Caki2 (cell line): ENCODE measurements at regions not wholly inside any gene's neighbourhood (a gene's known extent, or its start where the extent isn't known, plus 50 kb on each side); places are given as distances from the start of the nearest gene placed in this dataset.
"Not testable (repeated sequence)": the region's sequence is repeated elsewhere in the genome, so short reads cannot be mapped to it uniquely, and the experiment has no call there.

ENCODE experiments used
- DNase-seq: peaks from one replicate; pipeline ENCODE4 v3.0.0-alpha.2; 2015; ENCODE audit warnings: low read depth
- in situ Hi-C: cut with HindIII; loops from 2 replicates; pipeline ENCODE4 v1.10.0; 2016; ENCODE audit warnings: low sequenced_read_pairs, low pct_unique_long_range_greater_than_20kb, mixed read lengths

DNA sequence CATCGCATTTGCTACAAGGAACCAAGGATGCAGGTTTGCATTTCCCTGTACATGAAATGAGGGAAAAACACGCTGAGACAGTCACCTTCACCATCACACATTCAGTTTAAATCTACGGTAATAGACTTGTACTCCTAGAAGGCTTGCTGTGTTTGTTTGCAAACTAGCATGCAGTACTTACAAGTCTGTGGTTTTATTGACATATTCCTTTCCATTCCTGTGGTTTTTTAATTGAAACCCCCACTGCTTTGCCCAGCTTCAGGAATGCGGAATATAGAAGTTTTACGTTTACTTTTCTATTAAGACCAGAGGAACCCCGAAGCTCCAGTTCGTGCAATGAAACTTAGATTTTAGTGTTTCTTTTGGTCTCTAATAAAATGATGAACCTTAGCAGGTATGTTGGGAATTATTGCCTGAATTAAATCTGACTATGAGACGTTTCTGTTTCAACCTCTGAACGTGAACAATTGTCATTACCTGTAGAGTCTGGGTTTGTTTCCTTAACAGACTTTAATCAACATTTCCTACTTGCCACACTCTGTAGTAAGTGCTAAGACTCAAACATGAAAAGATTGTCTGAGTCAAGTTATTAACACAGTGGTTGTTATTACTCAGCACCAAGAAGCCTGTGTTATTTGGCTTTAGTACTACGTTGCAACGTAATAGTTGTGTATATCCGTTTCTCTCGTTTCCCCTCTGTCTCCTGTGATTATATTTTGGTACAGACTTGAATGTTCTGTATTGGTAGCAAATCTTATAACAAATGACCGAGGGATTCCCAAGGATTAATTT is 793.3 kb upstream of the GOT2 start:
- in situ Hi-C loops = no loop called here
- no peak for DNase-seq

GRCh38 chr16:59522826-59523225 is 788.7 kb upstream of the GOT2 start:
- no peak for DNase-seq

GRCh38 chr16:59518721-59519120 is 784.6 kb upstream of the GOT2 start:
- in situ Hi-C loops, DNase-seq: not testable (repeated sequence)

More at GRCh38 chr16:59522826-59523225, 788.7 kb upstream of the GOT2 start:
- in situ Hi-C loops = no loop called here

DNA sequence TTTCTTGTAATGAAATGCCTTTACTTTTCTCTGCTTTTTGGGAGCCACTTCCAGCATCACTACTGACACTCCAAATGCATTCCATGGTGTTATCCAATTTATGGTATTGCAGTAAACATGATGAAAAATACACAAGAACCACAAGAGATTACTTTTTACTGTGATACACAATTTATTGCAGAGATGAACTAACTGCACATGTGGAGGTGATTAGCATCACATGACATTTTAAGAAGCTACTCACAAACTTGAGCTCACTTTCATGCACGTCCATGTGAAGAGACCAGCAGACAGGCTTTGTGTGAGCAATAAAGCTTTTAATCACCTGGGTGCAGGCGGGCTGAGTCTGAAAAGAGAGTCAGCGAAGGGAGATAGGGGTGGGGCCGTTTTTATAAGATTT is 780.5 kb upstream of the GOT2 start:
- in situ Hi-C loops = no loop called here

DNA sequence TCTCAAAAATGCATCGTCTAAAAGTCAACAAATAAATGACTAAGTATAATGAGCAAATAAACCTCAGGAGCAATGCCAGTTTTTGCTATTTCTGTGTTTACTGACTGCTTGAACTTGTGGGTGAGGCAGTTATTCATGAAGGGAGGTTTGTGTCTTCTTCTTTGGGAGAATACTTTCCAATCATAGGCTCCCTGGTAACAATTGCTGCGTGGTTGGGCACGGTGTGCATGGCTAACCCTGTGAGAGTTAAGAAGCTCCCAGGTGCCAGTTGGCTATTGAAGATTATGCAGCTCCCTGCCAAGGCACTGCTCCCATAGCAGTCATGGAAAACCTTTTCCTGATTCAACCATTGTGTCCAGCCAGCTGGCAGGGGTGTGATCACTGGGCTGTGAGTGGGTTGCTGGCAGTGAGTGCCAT is 775.9 kb upstream of the GOT2 start:
- DNase-seq = no peak
- in situ Hi-C loops = no loop called here

More for the DNA sequence above, 780.5 kb upstream of the GOT2 start:
- DNase-seq = no peak

GRCh38 chr16:59500601-59501000 is 766.5 kb upstream of the GOT2 start:
- in situ Hi-C loops = no loop called here
- no peak for DNase-seq

- in situ Hi-C loops = no loop called here
- no peak for DNase-seq
Measured at GRCh38 chr16:59487067-59487466, 753.0 kb upstream of the GOT2 start.

GRCh38 chr16:59484833-59485516 is 750.9 kb upstream of the GOT2 start:
- in situ Hi-C loops = no loop called here
- no peak for DNase-seq

DNA sequence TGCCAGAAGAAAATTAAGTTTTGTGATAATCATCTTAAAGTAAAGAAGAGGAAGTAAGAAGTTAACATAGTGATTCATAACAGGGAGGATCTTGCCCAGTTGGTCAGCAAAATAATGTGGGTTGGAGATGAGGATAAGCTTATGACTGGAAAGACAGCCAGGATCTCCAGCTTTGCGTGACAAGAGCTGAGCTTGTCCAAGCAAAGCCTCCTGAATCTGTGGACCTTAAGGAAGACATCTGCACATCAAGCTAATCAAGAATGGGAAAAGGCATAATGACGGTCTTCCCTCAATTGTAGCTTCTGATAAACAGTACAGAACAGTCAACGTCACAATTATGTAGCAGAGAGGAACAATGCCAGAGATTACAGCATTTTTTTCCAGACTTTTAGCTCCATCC is 744.7 kb upstream of the GOT2 start:
- in situ Hi-C loops = no loop called here
- DNase-seq = no peak

DNA sequence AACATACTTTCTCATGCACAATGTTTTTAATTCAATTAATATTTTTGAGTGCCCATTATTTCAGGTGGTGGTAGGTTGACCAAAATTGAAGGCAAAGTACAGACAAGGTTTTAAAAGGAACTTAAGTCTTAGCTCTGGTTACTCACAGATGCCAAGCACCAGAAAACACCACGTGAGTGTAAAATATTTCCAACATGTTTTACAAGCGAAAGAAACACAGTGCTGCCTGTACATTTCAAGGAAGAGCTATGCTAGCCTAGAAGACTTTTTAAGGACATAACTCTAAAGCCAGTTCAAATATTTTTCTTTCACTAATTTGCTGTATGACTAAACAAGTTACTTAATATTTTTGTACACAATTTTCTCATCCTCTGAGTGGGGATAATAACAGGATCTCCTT is 736.4 kb upstream of the GOT2 start:
- in situ Hi-C loops = no loop called here
- DNase-seq = no peak

GRCh38 chr16:59469266-59469665 is 735.1 kb upstream of the GOT2 start:
- DNase-seq = no peak
- in situ Hi-C loops = no loop called here

DNA sequence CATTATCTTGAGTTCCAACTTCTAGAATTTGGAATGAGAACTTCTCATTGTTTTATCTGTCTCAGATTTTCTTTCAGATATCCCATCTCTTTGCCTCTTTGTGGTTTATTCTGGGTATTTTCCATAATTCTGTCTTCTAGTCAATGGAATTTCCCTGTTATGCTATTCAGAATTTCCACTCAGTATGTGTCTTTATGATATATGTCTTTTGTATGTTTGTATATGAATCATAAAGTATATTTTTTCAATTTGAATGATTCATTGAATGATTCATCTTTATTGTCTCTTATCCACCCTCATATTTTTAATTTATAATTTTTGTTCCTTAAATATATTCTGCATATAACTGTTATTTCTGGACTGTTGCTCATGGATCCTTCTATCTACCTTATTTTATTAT is 729.7 kb upstream of the GOT2 start:
- DNase-seq = no peak
- in situ Hi-C loops = no loop called here

- in situ Hi-C loops = no loop called here
- DNase-seq = no peak
Measured at GRCh38 chr16:59459806-59460205, 725.7 kb upstream of the GOT2 start.

DNA sequence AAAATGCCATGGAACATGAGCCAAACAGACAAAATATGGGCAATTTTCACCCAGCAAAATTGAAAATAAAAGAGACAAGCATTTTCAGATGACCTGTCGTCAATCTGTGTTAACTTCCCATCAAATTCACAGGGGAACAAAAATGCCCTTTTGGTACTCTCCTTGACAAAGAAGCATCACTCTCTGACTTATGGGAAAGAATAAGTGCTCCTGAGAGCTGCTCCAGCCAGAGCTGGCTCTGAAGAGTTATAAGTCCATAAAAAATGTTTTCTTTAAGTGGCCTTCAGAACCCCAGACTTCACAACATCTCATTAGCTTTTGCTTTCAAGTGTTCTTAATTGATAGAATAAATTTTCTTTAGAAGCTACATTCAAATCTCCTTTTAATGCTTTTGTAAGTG is 721.4 kb upstream of the GOT2 start:
- in situ Hi-C loops = no loop called here
- no peak for DNase-seq

DNA sequence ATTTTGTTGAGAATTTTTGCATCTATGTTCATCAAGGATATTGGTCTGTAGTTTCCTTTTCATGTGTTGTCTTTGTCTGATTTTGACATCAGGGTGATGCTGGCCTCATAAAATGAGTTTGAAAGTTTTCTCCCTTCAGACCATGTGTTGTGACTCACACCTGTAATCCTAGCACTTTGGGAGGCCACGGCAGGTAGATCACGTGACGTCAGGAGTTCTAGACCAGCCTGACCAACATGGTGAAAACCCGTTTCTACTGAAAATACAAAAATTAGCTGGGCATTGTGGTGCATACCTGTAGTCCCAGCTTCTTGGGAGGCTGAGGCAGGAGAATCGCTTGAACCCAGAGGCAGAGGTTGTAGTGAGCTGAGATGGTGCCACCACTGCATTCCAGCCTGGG is 716.4 kb upstream of the GOT2 start:
- in situ Hi-C loops = not testable (repeated sequence)

DNA sequence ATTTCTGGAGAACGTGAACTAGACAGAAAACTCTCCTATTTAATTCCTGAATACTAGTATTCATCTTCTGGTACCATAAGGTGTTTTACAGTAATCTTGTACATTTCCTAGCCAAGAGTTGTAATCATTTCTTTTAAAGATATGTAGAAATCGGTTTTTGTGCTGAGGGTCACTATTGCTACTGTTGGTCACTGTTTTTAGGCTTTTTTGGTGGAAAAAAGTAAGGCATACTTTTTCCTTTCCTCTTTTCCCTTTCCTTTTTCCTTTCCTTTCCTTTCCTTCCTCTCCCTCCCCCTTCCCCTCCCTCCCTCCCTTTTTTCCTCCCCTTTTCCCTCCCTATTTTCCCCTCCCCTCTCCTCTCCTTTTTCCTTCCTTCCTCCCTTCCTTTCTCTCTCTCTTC is 706.4 kb upstream of the GOT2 start:
- in situ Hi-C loops = no loop called here
- no peak for DNase-seq

More for the DNA sequence above, 716.4 kb upstream of the GOT2 start:
- not testable (repeated sequence) for DNase-seq

- in situ Hi-C loops = no loop called here
Measured at GRCh38 chr16:59432896-59433295, 698.8 kb upstream of the GOT2 start.

DNA sequence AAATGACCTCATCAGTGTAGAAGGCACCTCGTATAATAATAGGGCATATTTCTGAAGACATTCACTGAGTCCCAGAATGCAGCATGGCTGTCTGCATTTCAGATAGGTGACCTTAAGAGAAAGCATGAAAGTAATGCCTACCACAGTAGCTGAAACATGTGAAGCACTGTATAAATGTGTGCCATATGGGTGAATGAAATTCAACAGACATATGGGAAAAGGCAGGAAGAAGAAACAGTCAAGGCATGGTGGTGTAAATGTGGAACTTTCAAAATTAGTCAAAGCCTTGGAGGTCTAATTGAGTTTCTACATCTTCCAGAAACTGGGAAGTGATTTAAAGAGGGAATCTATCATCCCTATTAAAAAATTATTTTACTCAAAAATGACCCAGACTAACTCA is 698.2 kb upstream of the GOT2 start:
- in situ Hi-C loops = no loop called here
- DNase-seq = no peak

More at GRCh38 chr16:59432896-59433295, 698.8 kb upstream of the GOT2 start:
- no peak for DNase-seq

GRCh38 chr16:59424714-59425273 is 690.7 kb upstream of the GOT2 start:
- in situ Hi-C loops = no loop called here
- no peak for DNase-seq
